ENCODE measurements at regions not wholly inside any gene's neighbourhood (a gene's known extent, or its start where the extent isn't known, plus 50 kb on each side); places are given as distances from the start of the nearest gene placed in this dataset.

- DNase-seq (ENCODE audit: low read depth), result no peak
- TF ChIP-seq CTCF (IDR thresholded peaks at IDR 0.05; ENCODE audit: insufficient read depth, low read depth, low read length), result no peak
- no peak overlapping the region for H3K4me3 ChIP-seq (ENCODE audit: low read depth, low read length)
These were observed 132.4 kb upstream of the APCDD1 start for GRCh38 chr18:10322004-10322403.

- H3K4me3 ChIP-seq (ENCODE audit: low read depth, low read length), result no peak overlapping the region
- DNase-seq (ENCODE audit: low read depth), result no peak
- no peak for TF ChIP-seq CTCF (IDR thresholded peaks at IDR 0.05; ENCODE audit: insufficient read depth, low read depth, low read length)
These were observed 132.0 kb upstream of the APCDD1 start for GRCh38 chr18:10322435-10322834.

- no peak for TF ChIP-seq CTCF (IDR thresholded peaks at IDR 0.05; ENCODE audit: insufficient read depth, low read depth, low read length)
- peak; percentile 36 for DNase-seq (ENCODE audit: low read depth)
- no peak overlapping the region for H3K4me3 ChIP-seq (ENCODE audit: low read depth, low read length)
These were observed 125.3 kb upstream of the APCDD1 start for GRCh38 chr18:10329101-10329500.

- no peak for TF ChIP-seq CTCF (IDR thresholded peaks at IDR 0.05; ENCODE audit: insufficient read depth, low read depth, low read length)
- no peak overlapping the region for H3K4me3 ChIP-seq (ENCODE audit: low read depth, low read length)
- no peak for DNase-seq (ENCODE audit: low read depth)
These were observed 124.0 kb upstream of the APCDD1 start for GRCh38 chr18:10330428-10330827.

GRCh38 chr18:10332452-10332851 lies 122.0 kb upstream of the APCDD1 start:
- DNase-seq (ENCODE audit: low read depth), result no peak
- H3K4me3 ChIP-seq (ENCODE audit: low read depth, low read length), result no peak overlapping the region
- no peak for TF ChIP-seq CTCF (IDR thresholded peaks at IDR 0.05; ENCODE audit: insufficient read depth, low read depth, low read length)

- TF ChIP-seq CTCF (IDR thresholded peaks at IDR 0.05; ENCODE audit: insufficient read depth, low read depth, low read length), result no peak
- H3K4me3 ChIP-seq (ENCODE audit: low read depth, low read length), result no peak overlapping the region
- DNase-seq (ENCODE audit: low read depth), result no peak
These were observed 117.6 kb upstream of the APCDD1 start for GRCh38 chr18:10336749-10337350.

GRCh38 chr18:10340821-10341220 lies 113.6 kb upstream of the APCDD1 start:
- no peak overlapping the region for H3K4me3 ChIP-seq (ENCODE audit: low read depth, low read length)
- DNase-seq (ENCODE audit: low read depth), result no peak
- no peak for TF ChIP-seq CTCF (IDR thresholded peaks at IDR 0.05; ENCODE audit: insufficient read depth, low read depth, low read length)
